Activated CD8-positive, alpha-beta memory T cell treated with anti-CD3 and anti-CD28 coated beads for 4 hours (primary cell): ENCODE measurements at regions not wholly inside any gene's neighbourhood (a gene's known extent, or its start where the extent isn't known, plus 50 kb on each side); places are given as distances from the start of the nearest gene placed in this dataset.
"Not testable (repeated sequence)": the region's sequence is repeated elsewhere in the genome, so short reads cannot be mapped to it uniquely, and the experiment has no call there.

Experiments
- DNase-seq, 2 donors: peaks; one replicate each; pipeline ENCODE4 v3.0.0-alpha.2; 2020; ENCODE audit warnings: low read depth in 2 of 2

DNA sequence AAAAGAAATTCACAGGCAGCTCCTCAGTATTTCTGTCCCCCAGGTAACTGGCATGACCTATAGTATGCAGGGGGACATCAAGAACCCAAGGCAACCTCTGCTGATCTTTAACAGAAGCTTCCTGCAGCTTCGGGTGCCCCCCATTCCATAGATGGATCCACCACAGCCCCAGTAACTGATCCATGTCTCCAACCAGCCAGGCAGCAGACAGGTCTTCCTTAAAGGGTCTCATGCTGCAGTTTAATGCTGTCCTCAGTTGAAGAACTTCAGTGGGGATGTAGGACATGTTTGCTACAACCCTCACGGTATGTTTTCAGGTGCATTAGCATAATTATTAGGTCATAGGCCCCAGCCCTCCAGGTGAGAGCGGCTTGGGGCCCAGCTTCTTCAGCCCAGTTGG, 90.9 kb upstream of the OLIG2 start:
- DNase-seq = no peak

GRCh38 chr21:32940079-32941014, 85.4 kb upstream of the OLIG2 start:
- DNase-seq = peak in 1 of 2 donors; percentile 17

DNA sequence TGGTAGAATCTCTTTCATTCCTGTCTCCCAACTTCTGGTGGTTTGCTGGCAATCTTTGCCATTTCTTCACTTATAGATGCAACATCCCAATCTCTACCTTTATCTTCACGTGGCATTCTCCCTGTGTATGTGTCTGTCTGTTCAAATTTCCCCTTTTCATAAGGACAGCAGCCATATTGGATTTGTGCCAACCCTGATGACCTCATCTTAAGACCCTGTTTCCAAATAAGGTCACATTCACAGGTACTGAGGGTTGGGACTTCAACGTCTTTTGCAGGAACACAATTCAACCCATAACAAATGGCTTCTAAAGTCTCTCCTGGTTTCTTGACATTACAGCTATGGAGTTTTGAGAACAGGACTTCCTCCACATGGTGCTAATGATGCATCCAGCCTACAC, 84.5 kb upstream of the OLIG2 start:
- DNase-seq = no peak

DNA sequence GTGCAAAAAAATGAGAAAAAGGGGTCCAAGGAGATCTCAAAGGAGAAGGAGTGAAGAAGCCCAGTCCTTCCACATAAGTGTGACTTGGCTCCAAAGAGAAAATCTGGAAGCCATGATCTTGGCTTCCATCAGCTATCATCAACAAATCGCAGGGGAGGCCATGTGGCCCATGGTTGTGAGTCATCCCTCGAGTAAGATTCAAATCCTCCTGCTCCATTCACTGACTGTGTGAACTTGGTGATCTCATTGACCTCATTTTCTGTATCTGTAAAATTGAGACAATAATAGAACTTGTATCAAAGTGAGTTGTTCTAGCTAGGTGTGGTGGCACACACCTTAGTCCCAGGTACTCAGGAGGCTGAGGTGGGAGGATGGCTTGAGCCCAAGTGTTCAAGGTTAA, 79.1 kb upstream of the OLIG2 start:
- DNase-seq = no peak

- DNase-seq = no peak
Observed at GRCh38 chr21:32947736-32948135, 78.0 kb upstream of the OLIG2 start.

GRCh38 chr21:32949701-32950100, 76.0 kb upstream of the OLIG2 start:
- no peak for DNase-seq

GRCh38 chr21:32951041-32951440, 74.7 kb upstream of the OLIG2 start:
- DNase-seq = no peak

GRCh38 chr21:32954353-32954752, 71.4 kb upstream of the OLIG2 start:
- DNase-seq = no peak

- no peak for DNase-seq
Observed at GRCh38 chr21:32955311-32956060, 70.2 kb upstream of the OLIG2 start.

DNA sequence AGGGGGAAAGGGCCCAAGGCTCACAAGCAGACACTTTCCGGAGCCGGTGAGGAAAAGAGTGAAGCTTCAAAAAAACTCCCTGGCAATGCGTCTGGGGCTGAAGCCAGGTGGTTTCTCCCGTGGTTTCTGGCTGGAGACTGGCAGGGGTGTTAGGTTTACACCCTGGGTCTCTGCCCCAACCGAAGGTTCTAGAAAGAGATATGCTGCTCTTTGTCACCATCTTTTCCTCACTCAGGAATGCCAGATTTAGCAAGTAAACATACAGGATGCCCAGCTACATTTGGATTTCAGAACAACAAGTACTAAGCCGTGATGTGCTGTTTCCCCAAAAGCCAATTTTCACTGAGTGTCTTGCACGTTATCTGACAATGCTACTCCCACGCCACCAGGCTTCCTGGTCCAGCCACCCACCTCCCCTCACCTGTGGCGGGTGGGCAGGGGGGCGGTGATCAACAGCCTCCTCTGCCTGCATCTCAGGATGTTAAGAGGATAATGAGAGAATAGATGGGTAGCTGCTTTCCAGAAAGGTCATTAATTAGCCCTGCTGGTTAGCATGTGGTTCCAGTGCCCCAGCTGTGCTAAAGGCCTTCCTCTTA, 69.6 kb upstream of the OLIG2 start:
- no peak for DNase-seq

DNA sequence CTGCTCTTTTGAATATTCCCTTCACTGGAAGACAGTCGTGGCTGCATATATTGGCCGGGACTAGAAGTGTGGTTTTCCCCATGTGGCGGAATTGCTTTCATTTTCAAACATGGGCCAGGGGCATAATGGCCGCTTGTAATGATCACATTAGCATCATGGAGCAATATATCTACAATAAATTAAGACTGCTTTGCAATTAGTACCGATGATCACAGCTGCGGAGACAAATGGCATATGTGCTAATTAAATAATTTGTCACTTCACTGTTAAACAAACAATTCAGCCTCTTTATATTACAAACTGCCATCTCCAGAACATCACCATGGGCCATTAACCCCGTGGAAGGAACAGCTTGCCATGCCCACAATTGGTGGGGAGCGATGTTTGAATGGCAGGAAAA, 68.2 kb upstream of the OLIG2 start:
- no peak for DNase-seq

GRCh38 chr21:32958288-32959002, 67.3 kb upstream of the OLIG2 start:
- DNase-seq = no peak

GRCh38 chr21:32962268-32962667, 63.5 kb upstream of the OLIG2 start:
- no peak for DNase-seq

DNA sequence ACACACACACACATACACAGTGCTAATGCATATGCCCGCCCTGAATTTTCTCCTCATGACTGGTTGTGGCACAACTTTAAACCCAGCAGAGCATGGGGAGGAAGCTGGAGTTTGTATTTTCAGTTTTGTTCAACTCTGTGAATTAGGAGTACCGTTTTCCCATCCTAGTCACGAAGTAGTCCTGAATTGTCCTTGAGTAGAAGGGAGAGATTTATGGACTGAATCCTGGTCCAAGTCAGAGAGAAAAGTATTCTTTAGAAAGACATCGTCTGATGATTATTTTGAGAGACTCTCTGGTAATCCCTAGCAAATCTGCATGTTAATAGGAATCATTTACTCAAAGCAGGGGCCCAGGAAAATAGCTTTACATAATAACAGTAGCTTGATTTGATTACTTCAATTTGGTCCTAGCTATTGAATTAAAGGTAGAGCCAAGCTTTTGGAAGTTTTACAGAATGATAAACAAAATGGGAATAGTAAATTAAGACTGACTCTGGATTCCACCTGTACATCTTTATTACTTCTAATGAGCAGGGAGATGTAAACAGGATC, 60.5 kb upstream of the OLIG2 start:
- DNase-seq = no peak

DNA sequence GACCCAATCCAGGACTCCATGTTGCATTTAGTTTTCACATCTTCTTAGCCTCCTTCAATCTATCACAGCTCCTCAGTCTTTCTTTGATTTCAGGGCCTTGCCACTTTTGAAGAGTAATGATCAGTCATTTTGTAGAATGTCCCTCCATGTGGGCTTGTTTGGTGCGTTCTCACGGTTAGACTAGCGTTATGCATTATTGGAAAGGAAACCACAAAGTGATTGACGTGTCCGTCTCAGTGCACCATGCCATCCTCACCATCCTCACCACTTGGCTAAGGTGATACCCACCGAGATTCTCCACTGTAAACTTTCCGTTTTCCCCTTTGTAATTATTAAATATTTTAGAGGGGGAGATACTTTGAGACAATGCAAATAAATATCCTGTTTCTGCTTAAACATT, 59.6 kb upstream of the OLIG2 start:
- DNase-seq = no peak

GRCh38 chr21:32968103-32968502, 57.6 kb upstream of the OLIG2 start:
- not testable (repeated sequence) for DNase-seq

GRCh38 chr21:32974653-32975052, 51.1 kb upstream of the OLIG2 start:
- no peak for DNase-seq

GRCh38 chr21:32975811-32976431, 49.8 kb upstream of the OLIG2 start:
- no peak for DNase-seq
